Breast epithelium (tissue), 4 donors: ENCODE measurements at regions not wholly inside any gene's neighbourhood (a gene's known extent, or its start where the extent isn't known, plus 50 kb on each side); places are given as distances from the start of the nearest gene placed in this dataset.

Experiments
- DNase-seq, 2 donors: peaks; one replicate each; pipeline ENCODE4 v3.0.0-alpha.2; 2019; ENCODE audit warnings: low spot score in 2 of 2
- H3K27ac ChIP-seq, 2 donors: fragments of 200-600 bp; sonication (generic) in 1 of 2; one replicate each; pipeline ENCODE4 v1.5.1; 2016 to 2019; ENCODE audit warnings: mild to moderate bottlenecking in 1 of 2
- H3K27me3 ChIP-seq, 2 donors: fragments of 200-600 bp; sonication (generic) in 1 of 2; one replicate each; pipeline versions ENCODE4 v1.5.1 to v1.6.0; 2017 to 2019; ENCODE audit warnings: control low read depth in 1 of 2, mild to moderate bottlenecking in 1 of 2
- H3K36me3 ChIP-seq: fragments of 200-600 bp; one replicate; pipeline ENCODE4 v1.5.1; 2019
- H3K4me1 ChIP-seq, 2 donors: fragments of 200-600 bp; sonication (generic); one replicate each; pipeline ENCODE4 v1.5.1; 2016 to 2019; ENCODE audit warnings: control low read depth in 1 of 2
- H3K4me3 ChIP-seq, 3 donors: fragments of 200-600 bp; sonication (generic); 1 replicate in 2 of 3; 2 replicates in 1 of 3; pipeline ENCODE4 v1.5.1; 2016 to 2019; ENCODE audit warnings: mild to moderate bottlenecking in 3 of 3, moderate library complexity in 2 of 3
- H3K9me3 ChIP-seq, 2 donors: fragments of 200-600 bp; sonication (generic) in 1 of 2; one replicate each; pipeline ENCODE4 v1.5.1; 2016 to 2019; ENCODE audit warnings: control low read depth in 1 of 2
- POLR2A ChIP-seq: fragments of 450-650 bp; IDR thresholded peaks from one replicate; pipeline ENCODE4 v1.6.1; 2016; ENCODE audit warnings: antibody characterized with exemption, mild to moderate bottlenecking, moderate library complexity
- POLR2AphosphoS5 ChIP-seq, 3 donors: sonication (generic); formaldehyde crosslinking; IDR thresholded peaks; one replicate each; pipeline ENCODE4 v1.6.1; 2017; ENCODE audit warnings: antibody characterized with exemption in 3 of 3
- intact Hi-C: fragments of 100-400 bp; cut with DNase I; formaldehyde crosslinking; loops from one replicate; pipeline ENCODE4 v1.15.1; 2023; ENCODE audit warnings: low total_unique reads
- TF ChIP-seq, protein P1 (sequence below), 3 donors: fragments of 450-650 bp; IDR thresholded peaks; one replicate each; pipeline ENCODE4 v1.5.1; 2016 to 2017; ENCODE audit warnings: antibody characterized with exemption in 3 of 3, mild to moderate bottlenecking in 3 of 3, moderate library complexity in 3 of 3

DNA sequence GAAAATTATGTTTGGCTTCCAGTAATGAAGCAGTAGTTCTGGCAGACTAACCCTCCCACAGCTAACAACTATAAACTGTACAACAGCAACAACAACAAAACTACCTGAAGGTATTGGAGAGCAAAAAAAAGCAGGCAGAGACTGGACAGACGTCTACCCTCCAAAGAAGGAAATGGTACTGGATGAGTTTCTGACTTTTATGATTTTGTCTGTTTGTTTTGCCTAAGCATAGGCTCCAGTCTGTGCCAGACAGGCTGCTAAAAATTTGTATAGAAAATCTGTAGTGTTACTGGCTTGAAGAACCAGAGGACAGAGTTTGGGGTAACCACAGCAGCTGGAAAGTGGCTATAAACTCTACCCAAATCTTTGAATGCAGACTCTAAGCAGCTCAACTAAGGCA, 131.3 kb downstream of the SLC25A47 start:
- Histone ChIP-seq H3K4me3 (no peak overlapping the region), H3K27ac (no peak overlapping the region), H3K9me3 (no peaks in the 10 kb centered on the region), H3K4me1 (no peaks in the 10 kb centered on the region), H3K36me3 (no peaks in the 10 kb centered on the region), H3K27me3 (no peaks in the 10 kb centered on the region)
- TF ChIP-seq, protein P1, sequence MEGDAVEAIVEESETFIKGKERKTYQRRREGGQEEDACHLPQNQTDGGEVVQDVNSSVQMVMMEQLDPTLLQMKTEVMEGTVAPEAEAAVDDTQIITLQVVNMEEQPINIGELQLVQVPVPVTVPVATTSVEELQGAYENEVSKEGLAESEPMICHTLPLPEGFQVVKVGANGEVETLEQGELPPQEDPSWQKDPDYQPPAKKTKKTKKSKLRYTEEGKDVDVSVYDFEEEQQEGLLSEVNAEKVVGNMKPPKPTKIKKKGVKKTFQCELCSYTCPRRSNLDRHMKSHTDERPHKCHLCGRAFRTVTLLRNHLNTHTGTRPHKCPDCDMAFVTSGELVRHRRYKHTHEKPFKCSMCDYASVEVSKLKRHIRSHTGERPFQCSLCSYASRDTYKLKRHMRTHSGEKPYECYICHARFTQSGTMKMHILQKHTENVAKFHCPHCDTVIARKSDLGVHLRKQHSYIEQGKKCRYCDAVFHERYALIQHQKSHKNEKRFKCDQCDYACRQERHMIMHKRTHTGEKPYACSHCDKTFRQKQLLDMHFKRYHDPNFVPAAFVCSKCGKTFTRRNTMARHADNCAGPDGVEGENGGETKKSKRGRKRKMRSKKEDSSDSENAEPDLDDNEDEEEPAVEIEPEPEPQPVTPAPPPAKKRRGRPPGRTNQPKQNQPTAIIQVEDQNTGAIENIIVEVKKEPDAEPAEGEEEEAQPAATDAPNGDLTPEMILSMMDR (IDR thresholded peaks at IDR 0.05), result no peak
- TF ChIP-seq POLR2A (no peak), POLR2AphosphoS5 (IDR thresholded peaks at IDR 0.05) (no peak)
- intact Hi-C loops, result no loop called here
- no peak for DNase-seq

- H3K4me3 ChIP-seq, result no peak overlapping the region
- no peak for DNase-seq
- H3K36me3 ChIP-seq, result no peaks in the 10 kb centered on the region
- TF ChIP-seq POLR2A (no peak), POLR2AphosphoS5 (IDR thresholded peaks at IDR 0.05) (no peak)
- TF ChIP-seq, protein P1 (IDR thresholded peaks at IDR 0.05), result no peak
- intact Hi-C loops, result no loop called here
- H3K4me1 ChIP-seq, result no peaks in the 10 kb centered on the region
- H3K27ac ChIP-seq, result no peak overlapping the region
- H3K27me3 ChIP-seq, result no peaks in the 10 kb centered on the region
- no peaks in the 10 kb centered on the region for H3K9me3 ChIP-seq
These were observed 123.3 kb downstream of the BEGAIN start for GRCh38 chr14:100463937-100464336.

DNA sequence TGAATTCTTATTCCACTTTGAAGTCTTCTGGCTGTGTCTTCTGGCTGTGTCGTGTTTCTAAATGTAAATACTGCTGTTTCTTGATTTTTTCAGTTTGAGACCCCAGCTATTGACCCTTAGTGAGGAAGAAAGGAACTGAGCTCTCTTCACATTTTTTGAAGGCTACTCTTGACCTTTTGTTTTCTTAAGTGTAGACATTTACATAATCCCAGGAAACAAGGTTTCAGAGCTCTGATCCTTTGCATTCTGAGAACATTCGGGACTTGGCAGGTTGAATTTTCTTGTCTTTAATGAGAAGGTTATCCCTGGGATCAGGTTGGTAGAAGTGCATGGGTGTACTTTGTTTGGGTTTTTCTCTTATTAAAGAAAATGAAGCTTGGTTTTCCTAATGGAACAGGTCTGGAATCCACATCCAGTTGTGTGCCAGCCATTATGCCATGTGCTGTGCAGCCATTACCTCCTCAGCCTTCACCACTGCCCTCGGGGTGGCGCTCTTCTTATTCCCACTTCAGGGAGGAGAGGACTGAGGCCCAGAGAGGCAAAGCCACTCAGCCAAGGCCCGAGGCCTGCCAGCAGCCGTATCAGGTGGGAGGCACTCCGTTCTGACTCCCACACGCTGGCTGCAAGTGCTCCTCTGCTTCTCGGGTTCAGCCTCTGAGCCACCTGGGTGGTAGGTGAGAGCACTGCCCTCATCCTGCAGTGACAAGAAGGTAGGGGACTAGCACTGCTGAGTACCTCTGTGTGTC, 120.9 kb downstream of the BEGAIN start:
- no peaks in the 10 kb centered on the region for H3K4me1 ChIP-seq
- intact Hi-C loops, result no loop called here
- no peak for DNase-seq
- TF ChIP-seq POLR2AphosphoS5 (IDR thresholded peaks at IDR 0.05) (no peak), POLR2A (no peak)
- TF ChIP-seq, protein P1 (IDR thresholded peaks at IDR 0.05), result no peak
- no peak overlapping the region for H3K27ac ChIP-seq
- no peaks in the 10 kb centered on the region for H3K9me3 ChIP-seq
- H3K27me3 ChIP-seq, result no peaks in the 10 kb centered on the region
- H3K4me3 ChIP-seq, result no peak overlapping the region
- no peaks in the 10 kb centered on the region for H3K36me3 ChIP-seq

- TF ChIP-seq, protein P1 (IDR thresholded peaks at IDR 0.05), result no peak
- no peak for TF ChIP-seq POLR2AphosphoS5 (IDR thresholded peaks at IDR 0.05)
- no peak for TF ChIP-seq POLR2A
- intact Hi-C loops, result no loop called here
- DNase-seq, result no peak
These were observed 120.0 kb downstream of the BEGAIN start for GRCh38 chr14:100467046-100467750.

DNA sequence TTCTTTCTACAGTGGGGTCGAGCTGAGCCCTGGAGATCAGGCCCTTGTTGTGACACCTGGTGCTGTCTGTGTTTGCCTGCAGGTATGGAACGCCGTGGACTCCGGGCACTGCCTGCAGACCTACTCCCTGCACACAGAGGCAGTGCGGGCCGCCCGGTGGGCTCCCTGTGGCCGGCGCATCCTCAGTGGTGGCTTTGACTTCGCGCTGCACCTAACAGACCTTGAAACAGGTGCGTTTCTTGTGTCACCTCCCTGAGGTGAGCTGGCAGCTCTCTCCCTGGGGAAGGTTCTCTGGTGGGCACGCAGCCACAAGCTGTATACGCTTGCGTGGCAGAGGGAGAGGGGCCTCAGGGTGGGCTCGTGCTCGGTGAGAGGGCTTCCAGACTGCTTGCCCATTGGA, 119.3 kb downstream of the BEGAIN start:
- H3K4me1 ChIP-seq, result no peaks in the 10 kb centered on the region
- no peak overlapping the region for H3K27ac ChIP-seq
- H3K36me3 ChIP-seq, result no peaks in the 10 kb centered on the region
- no peak for TF ChIP-seq POLR2A
- TF ChIP-seq, protein P1 (IDR thresholded peaks at IDR 0.05), result no peak
- no peak for TF ChIP-seq POLR2AphosphoS5 (IDR thresholded peaks at IDR 0.05)
- H3K9me3 ChIP-seq, result no peaks in the 10 kb centered on the region
- no peak overlapping the region for H3K4me3 ChIP-seq
- intact Hi-C loops, result no loop called here
- no peak for DNase-seq
- no peaks in the 10 kb centered on the region for H3K27me3 ChIP-seq

More at GRCh38 chr14:100467046-100467750, 120.0 kb downstream of the BEGAIN start:
- H3K4me1 ChIP-seq, result no peaks in the 10 kb centered on the region
- H3K27me3 ChIP-seq, result no peaks in the 10 kb centered on the region
- H3K36me3 ChIP-seq, result no peaks in the 10 kb centered on the region
- H3K4me3 ChIP-seq, result no peak overlapping the region
- H3K9me3 ChIP-seq, result no peaks in the 10 kb centered on the region
- no peak overlapping the region for H3K27ac ChIP-seq
